Skin of body (tissue), 1 donor: ENCODE measurements at regions not wholly inside any gene's neighbourhood (a gene's known extent, or its start where the extent isn't known, plus 50 kb on each side); places are given as distances from the start of the nearest gene placed in this dataset.

Experiments
- DNase-seq: peaks from one replicate; lab custom pipeline; 2025; lab: John Stamatoyannopoulos, UW

- peak; percentile 27 for DNase-seq
These were observed 236.5 kb upstream of the JUN start for GRCh38 chr1:59020151-59020997.

GRCh38 chr1:59022199-59022598, 238.4 kb upstream of the JUN start:
- DNase-seq: no peak

- no peak for DNase-seq
These were observed 239.0 kb upstream of the JUN start for GRCh38 chr1:59022799-59023198.

- no peak for DNase-seq
These were observed 241.4 kb upstream of the JUN start for GRCh38 chr1:59025201-59025600.

GRCh38 chr1:59025898-59026426, 242.1 kb upstream of the JUN start:
- DNase-seq: no peak

GRCh38 chr1:59026472-59026948, 242.7 kb upstream of the JUN start:
- peak; percentile 91 for DNase-seq

- no peak for DNase-seq
These were observed 243.3 kb upstream of the JUN start for GRCh38 chr1:59027177-59027576.

- DNase-seq: no peak
These were observed 244.2 kb upstream of the JUN start for GRCh38 chr1:59028048-59028447.

- DNase-seq: no peak
These were observed 245.7 kb upstream of the JUN start for GRCh38 chr1:59029411-59030167.

- DNase-seq: no peak
These were observed 248.4 kb upstream of the JUN start for GRCh38 chr1:59032228-59032627.

- DNase-seq: no peak
These were observed 249.9 kb upstream of the JUN start for GRCh38 chr1:59033761-59034160.

- no peak for DNase-seq
These were observed 251.1 kb upstream of the JUN start for GRCh38 chr1:59034925-59035324.

GRCh38 chr1:59039551-59039950, 255.7 kb upstream of the JUN start:
- DNase-seq: no peak

- DNase-seq: no peak
These were observed 256.4 kb upstream of the FGGY start for GRCh38 chr1:59040486-59040885.

- no peak for DNase-seq
These were observed 255.1 kb upstream of the FGGY start for GRCh38 chr1:59041646-59042277.

- DNase-seq: no peak
These were observed 253.1 kb upstream of the FGGY start for GRCh38 chr1:59043796-59044195.

- DNase-seq: no peak
These were observed 252.3 kb upstream of the FGGY start for GRCh38 chr1:59044535-59045121.

- no peak for DNase-seq
These were observed 251.8 kb upstream of the FGGY start for GRCh38 chr1:59045137-59045536.

- DNase-seq: no peak
These were observed 251.3 kb upstream of the FGGY start for GRCh38 chr1:59045636-59046035.

- no peak for DNase-seq
These were observed 250.8 kb upstream of the FGGY start for GRCh38 chr1:59046134-59046533.

GRCh38 chr1:59046730-59047157, 250.2 kb upstream of the FGGY start:
- no peak for DNase-seq
